Psoas muscle (tissue), 7 donors: ENCODE measurements at regions not wholly inside any gene's neighbourhood (a gene's known extent, or its start where the extent isn't known, plus 50 kb on each side); places are given as distances from the start of the nearest gene placed in this dataset.

Experiments
- ATAC-seq, 4 donors: fragments of 200-7000 bp; cut with Tn5 transposase; one replicate each; pipeline ENCODE4 v1.9.1; 2020; ENCODE audit warnings: moderate library complexity in 3 of 4, mild to moderate bottlenecking in 2 of 4
- DNase-seq, 2 donors: peaks; one replicate each; pipeline ENCODE4 v3.0.0-alpha.2; 2020
- H3K27ac ChIP-seq: fragments of 200-600 bp; one replicate; pipeline ENCODE4 v1.8.0; 2022
- H3K27me3 ChIP-seq, 3 donors: fragments of 200-600 bp in 1 of 3; one replicate each; pipeline versions ENCODE4 v1.6.1 to v1.8.0; 2013 to 2022; ENCODE audit warnings: low read length in 2 of 3, mild to moderate bottlenecking in 2 of 3, moderate library complexity in 1 of 3; ENCODE audit not compliant: insufficient read depth in 3 of 3
- H3K36me3 ChIP-seq, 2 donors: fragments of 200-600 bp in 1 of 2; one replicate each; pipeline versions ENCODE4 v1.6.1 to v1.8.0; 2013 to 2022; ENCODE audit warnings: low read depth in 1 of 2, mild to moderate bottlenecking in 1 of 2, moderate library complexity in 1 of 2; ENCODE audit not compliant: insufficient read depth in 1 of 2
- H3K4me1 ChIP-seq: fragments of 200-600 bp; one replicate; pipeline ENCODE4 v1.8.0; 2022
- H3K4me3 ChIP-seq: fragments of 200-600 bp; one replicate; pipeline ENCODE4 v1.8.0; 2022; ENCODE audit warnings: mild to moderate bottlenecking
- H3K9me3 ChIP-seq: fragments of 200-600 bp; one replicate; pipeline ENCODE4 v1.8.0; 2022
- CTCF ChIP-seq: fragments of 200-600 bp; IDR thresholded peaks from one replicate; pipeline ENCODE4 v1.8.0; 2022; ENCODE audit warnings: antibody characterized with exemption
- WGBS, 3 donors: extraction: QIAGEN DNeasy Blood & Tissue Kit; methylation state at CpG; one replicate each; pipeline versions ENCODE4 v1.1.6 to v1.1.7; 2013; 5-methylcytosine and 5-hydroxymethylcytosine counted together
- intact Hi-C, 2 donors: fragments of 100-400 bp; cut with DNase I; formaldehyde crosslinking; loops; one replicate each; pipeline versions ENCODE4 v1.11.0 to v1.14.2; 2022
- donor health status: healthy with polysubstance abuse.
- donor health status: DM: no; HTN: no; CAD: no; lungs with moderate emphysema.
- donor health status: Bipolar disorder and iron deficiency.
- donor health status: healthy.
- donor health status: DM: yes; HTN: yes; CAD: no.
- donor health status: DM: no; HTN: no; CAD: no.
- donor health status: DM: yes; HTN: yes; CAD: no.

GRCh38 chr2:61759718-61760117 lies 94.1 kb downstream of the FAM161A start:
- Histone ChIP-seq H3K4me3 (no peak overlapping the region), H3K9me3 (no peaks in the 10 kb centered on the region), H3K27ac (peak overlapping the region; percentile 47), H3K36me3 (no peaks in the 10 kb centered on the region), H3K27me3 (no peaks in the 10 kb centered on the region), H3K4me1 (peaks cover 12% of the 10 kb centered on the region)
- 49 to 63% (median 49%) methylated on average over 2 of the region's 2 CpGs for WGBS, 3 donors
- no peak for DNase-seq
- ATAC-seq = no peak
- TF ChIP-seq CTCF = no peak
- intact Hi-C loops = loop anchor here (5.0 to 10.0 kb wide), 5 partner anchors 37 to 653 kb away; partner anchors contain the start of gene XPO1 (in 1 of the 2)

- TF ChIP-seq CTCF = no peak
- Histone ChIP-seq H3K27ac (no peak overlapping the region), H3K36me3 (no peaks in the 10 kb centered on the region), H3K9me3 (no peaks in the 10 kb centered on the region), H3K4me1 (peaks cover 12% of the 10 kb centered on the region), H3K27me3 (no peaks in the 10 kb centered on the region), H3K4me3 (no peak overlapping the region)
- DNase-seq (no peak), ATAC-seq (no peak)
- intact Hi-C loops = loop anchor here in 1 of 2 donors (5.0 kb wide), 1 partner anchor 37 kb away; no protein-coding TSS in a partner anchor
- WGBS, 3 donors = 76 to 83% (median 80%) methylated on average over 4 of the region's 4 CpGs
Measured at GRCh38 chr2:61759005-61759404, 94.9 kb downstream of the FAM161A start.

- TF ChIP-seq CTCF = no peak
- Histone ChIP-seq H3K27ac (peak overlapping the region; percentile 43), H3K4me3 (no peak overlapping the region), H3K4me1 (peaks cover 12% of the 10 kb centered on the region), H3K36me3 (no peaks in the 10 kb centered on the region), H3K9me3 (peaks cover 8% of the 10 kb centered on the region), H3K27me3 (no peaks in the 10 kb centered on the region)
- DNase-seq (no peak), ATAC-seq (peak; percentile 43 to 80 (median 71))
- intact Hi-C loops = loop anchor here in 1 of 2 donors (5.0 kb wide), 1 partner anchor 36 kb away; no protein-coding TSS in a partner anchor
Measured at GRCh38 chr2:61758159-61758558, 95.7 kb downstream of the FAM161A start.

- no peak for TF ChIP-seq CTCF
- H3K9me3 ChIP-seq = peaks cover 10% of the 10 kb centered on the region
- no peaks in the 10 kb centered on the region for H3K27me3 ChIP-seq
- DNase-seq (no peak), ATAC-seq (no peak)
- no peaks in the 10 kb centered on the region for H3K4me1 ChIP-seq
- no peak overlapping the region for H3K27ac ChIP-seq
- no peaks in the 10 kb centered on the region for H3K36me3 ChIP-seq
- H3K4me3 ChIP-seq = no peak overlapping the region
- intact Hi-C loops = no loop called here
- 37 to 87% (median 76%) methylated on average over 1 of the region's 1 CpG for whole genome bisulfite sequencing, 3 donors
Measured at GRCh38 chr2:61753512-61753911, 100.3 kb downstream of the FAM161A start.

- Histone ChIP-seq H3K27me3 (no peaks in the 10 kb centered on the region), H3K36me3 (no peaks in the 10 kb centered on the region), H3K27ac (no peak overlapping the region), H3K4me1 (no peaks in the 10 kb centered on the region), H3K9me3 (peaks cover 10% of the 10 kb centered on the region), H3K4me3 (no peak overlapping the region)
- intact Hi-C loops = no loop called here
- WGBS, 3 donors = 18 to 40% (median 22%) methylated on average over 2 of the region's 2 CpGs
- ATAC-seq (peak in 1 of 4 donors; percentile 21), DNase-seq (no peak)
- no peak for TF ChIP-seq CTCF
Measured at GRCh38 chr2:61750624-61751023, 103.2 kb downstream of the FAM161A start.
